HCT116 (cell line): ENCODE measurements at regions not wholly inside any gene's neighbourhood (a gene's known extent, or its start where the extent isn't known, plus 50 kb on each side); places are given as distances from the start of the nearest gene placed in this dataset.

Source experiments
- ATAC-seq: fragments of 200-7000 bp; cut with Tn5 transposase; 2 replicates; pipeline ENCODE4 v1.9.1; 2020; ENCODE audit warnings: mild to moderate bottlenecking, moderate library complexity
- BruUV-seq: library from RNA; stranded (reverse); fragments of 400-500 nt; replicated peaks from 2 replicates; lab custom pipeline; 2021; lab: Mats Ljungman, UMichigan
- CTCF ChIA-PET: fragments of 300-600 bp; sonication (Branson Sonifier 250); formaldehyde crosslinking; loops from one replicate; lab custom pipeline; 2021; ENCODE audit warnings: antibody characterized with exemption; lab: Charles Lee
- POLR2A ChIA-PET: fragments of 300-600, 350-600 bp; sonication (Branson Sonifier 250); formaldehyde crosslinking; loops from one replicate; lab custom pipeline; 2021; ENCODE audit warnings: antibody characterized with exemption; lab: Charles Lee
- RAD21 ChIA-PET, 2 experiments: fragments of 300-600 bp; sonication (Branson Sonifier 250); formaldehyde crosslinking; loops; one replicate each; lab custom pipeline; 2023; ENCODE audit warnings: low total read pairs in 2 of 2; ENCODE audit not compliant: uncharacterized antibody in 2 of 2, unreplicated experiment in 2 of 2, low non-redundant PET in 1 of 2; lab: Charles Lee
- DNase-seq: peaks from one replicate; pipeline ENCODE4 v3.0.0-alpha.2; 2010; ENCODE audit warnings: low read depth, low spot score
- H2AFZ ChIP-seq: fragments of 200-600 bp; shearing (Covaris generic), sonication (generic); 2 replicates; pipeline ENCODE4 v1.6.1; 2017; ENCODE audit warnings: low read depth, mixed run types, mixed read lengths, antibody characterized with exemption, low read length; ENCODE audit not compliant: poor library complexity, severe bottlenecking
- H3K27ac ChIP-seq: 2 replicates; pipeline ENCODE4 v1.5.1; 2012; ENCODE audit warnings: low read depth, low read length
- H3K27me3 ChIP-seq: fragments of 200-600 bp; sonication (generic); 2 replicates; pipeline ENCODE4 v1.6.1; 2016; ENCODE audit warnings: mixed run types, low read length, mixed read lengths; ENCODE audit not compliant: insufficient read depth
- H3K36me3 ChIP-seq, 2 experiments: fragments of 200-500 bp in 1 of 2; fragments of 200-600 bp in 1 of 2; sonication (Bioruptor generic) in 1 of 2; sonication (generic) in 1 of 2; 2 replicates each; pipeline versions ENCODE4 v1.5.1 to v1.6.1; 2014 to 2016; ENCODE audit warnings: low read length in 2 of 2, inconsistent platforms in 1 of 2, mixed read lengths in 1 of 2, mixed run types in 1 of 2; ENCODE audit not compliant: insufficient read depth in 2 of 2, control insufficient read depth in 1 of 2
- H3K4me1 ChIP-seq, 2 experiments: fragments of 200-600 bp in 1 of 2; sonication (generic) in 1 of 2; 2 replicates each; pipeline versions ENCODE4 v1.5.1 to v1.6.1; 2012 to 2017; ENCODE audit warnings: low read length in 2 of 2, inconsistent platforms in 1 of 2, mild to moderate bottlenecking in 1 of 2, mixed read lengths in 1 of 2, mixed run types in 1 of 2, moderate library complexity in 1 of 2; ENCODE audit not compliant: insufficient read depth in 2 of 2, control insufficient read depth in 1 of 2
- H3K4me2 ChIP-seq: fragments of 200-600 bp; sonication (generic); 2 replicates; pipeline ENCODE4 v1.6.1; 2017; ENCODE audit warnings: mixed run types, low read length, mixed read lengths
- H3K4me3 ChIP-seq, 2 experiments: fragments of 200-600 bp in 1 of 2; sonication (generic) in 1 of 2; replicated peaks in 1 of 2; 2 replicates each; pipeline ENCODE4 v1.5.1; 2011 to 2016; ENCODE audit warnings: low read length in 2 of 2, control low read depth in 1 of 2, low read depth in 1 of 2, mild to moderate bottlenecking in 1 of 2, mixed read lengths in 1 of 2, mixed run types in 1 of 2
- H3K79me2 ChIP-seq: fragments of 200-600 bp; sonication (generic); 2 replicates; pipeline ENCODE4 v1.6.1; 2017; ENCODE audit warnings: mild to moderate bottlenecking, mixed run types, low read length, moderate library complexity, mixed read lengths; ENCODE audit not compliant: insufficient read depth
- H3K9ac ChIP-seq: fragments of 200-600 bp; sonication (generic); 2 replicates; pipeline ENCODE4 v1.6.1; 2016; ENCODE audit warnings: low read length, mixed read lengths
- H3K9me2 ChIP-seq: fragments of 200-600 bp; sonication (generic), shearing (Covaris generic); 2 replicates; pipeline ENCODE4 v1.6.1; 2017; ENCODE audit warnings: mixed run types, mild to moderate bottlenecking, moderate library complexity; ENCODE audit not compliant: insufficient read depth
- H3K9me3 ChIP-seq, 2 experiments: fragments of 200-500 bp in 1 of 2; fragments of 200-600 bp in 1 of 2; sonication (Bioruptor generic) in 1 of 2; sonication (generic) in 1 of 2; 2 replicates each; pipeline ENCODE4 v1.6.1; 2014 to 2017; ENCODE audit warnings: low read length in 2 of 2, mixed read lengths in 2 of 2, inconsistent platforms in 1 of 2, low read depth in 1 of 2, mild to moderate bottlenecking in 1 of 2, mixed run types in 1 of 2, moderate library complexity in 1 of 2; ENCODE audit not compliant: control insufficient read depth in 1 of 2, insufficient read depth in 1 of 2
- H4K20me1 ChIP-seq: fragments of 200-600 bp; sonication (generic), shearing (Covaris generic); 2 replicates; pipeline ENCODE4 v1.6.1; 2017; ENCODE audit warnings: mixed run types, mild to moderate bottlenecking, moderate library complexity; ENCODE audit not compliant: insufficient read depth
- CBX3 ChIP-seq: IDR thresholded peaks from 2 replicates; pipeline ENCODE4 v1.6.1; 2012; ENCODE audit warnings: low read depth
- CEBPB ChIP-seq: IDR thresholded peaks from 2 replicates; pipeline ENCODE4 v1.6.1; 2012; ENCODE audit warnings: low read depth
- EZH2 ChIP-seq: fragments of 200-600 bp; sonication (generic); IDR thresholded peaks from 2 replicates; pipeline ENCODE4 v1.6.1; 2017; ENCODE audit warnings: antibody characterized with exemption, mixed run types
- EZH2phosphoT487 ChIP-seq: fragments of 200-600 bp; IDR thresholded peaks from 2 replicates; pipeline ENCODE4 v1.6.1; 2018; ENCODE audit warnings: antibody characterized with exemption, borderline replicate concordance
- FOSL1 ChIP-seq: IDR thresholded peaks from 2 replicates; pipeline ENCODE4 v1.6.1; 2012; ENCODE audit warnings: low read depth
- POLR2A ChIP-seq: IDR thresholded peaks from 2 replicates; pipeline ENCODE4 v1.7.0; 2011; ENCODE audit warnings: borderline replicate concordance; ENCODE audit not compliant: insufficient read depth, insufficient read length; ENCODE audit errors: extremely low read depth
- REST ChIP-seq: IDR thresholded peaks from 2 replicates; pipeline ENCODE4 v1.6.1; 2012; ENCODE audit warnings: low read depth
- SIN3A ChIP-seq: IDR thresholded peaks from 2 replicates; pipeline ENCODE4 v1.6.1; 2012; ENCODE audit warnings: low read depth
- SRF ChIP-seq: IDR thresholded peaks from 2 replicates; pipeline ENCODE4 v1.6.1; 2012; ENCODE audit warnings: low read depth
- ZNF274 ChIP-seq: fragments of 200-500 bp; sonication (Bioruptor generic); IDR thresholded peaks from 2 replicates; pipeline ENCODE4 v1.6.1; 2014; ENCODE audit warnings: mild to moderate bottlenecking, low read depth, low read length, inconsistent platforms
- intact Hi-C: fragments of 100-400 bp; cut with micrococcal nuclease; formaldehyde crosslinking; loops from 2 replicates; pipeline ENCODE4 v1.10.0; 2022
- TF ChIP-seq, protein P1 (sequence below), 3 experiments: fragments of 200-600 bp in 1 of 3; sonication (generic) in 1 of 3; IDR thresholded peaks in 2 of 3; conservative IDR thresholded peaks in 1 of 3; 2 replicates each; pipeline ENCODE4 v1.5.1; 2012 to 2017; ENCODE audit warnings: low read depth in 2 of 3, low read length in 2 of 3, antibody characterized with exemption in 1 of 3, borderline replicate concordance in 1 of 3, control low read depth in 1 of 3, mild to moderate bottlenecking in 1 of 3, mixed read lengths in 1 of 3, mixed run types in 1 of 3, moderate library complexity in 1 of 3; ENCODE audit not compliant: insufficient read depth in 1 of 3
- TF ChIP-seq, protein P2 (sequence below): IDR thresholded peaks from 2 replicates; pipeline ENCODE4 v1.6.1; 2012

- TF ChIP-seq, protein P1, sequence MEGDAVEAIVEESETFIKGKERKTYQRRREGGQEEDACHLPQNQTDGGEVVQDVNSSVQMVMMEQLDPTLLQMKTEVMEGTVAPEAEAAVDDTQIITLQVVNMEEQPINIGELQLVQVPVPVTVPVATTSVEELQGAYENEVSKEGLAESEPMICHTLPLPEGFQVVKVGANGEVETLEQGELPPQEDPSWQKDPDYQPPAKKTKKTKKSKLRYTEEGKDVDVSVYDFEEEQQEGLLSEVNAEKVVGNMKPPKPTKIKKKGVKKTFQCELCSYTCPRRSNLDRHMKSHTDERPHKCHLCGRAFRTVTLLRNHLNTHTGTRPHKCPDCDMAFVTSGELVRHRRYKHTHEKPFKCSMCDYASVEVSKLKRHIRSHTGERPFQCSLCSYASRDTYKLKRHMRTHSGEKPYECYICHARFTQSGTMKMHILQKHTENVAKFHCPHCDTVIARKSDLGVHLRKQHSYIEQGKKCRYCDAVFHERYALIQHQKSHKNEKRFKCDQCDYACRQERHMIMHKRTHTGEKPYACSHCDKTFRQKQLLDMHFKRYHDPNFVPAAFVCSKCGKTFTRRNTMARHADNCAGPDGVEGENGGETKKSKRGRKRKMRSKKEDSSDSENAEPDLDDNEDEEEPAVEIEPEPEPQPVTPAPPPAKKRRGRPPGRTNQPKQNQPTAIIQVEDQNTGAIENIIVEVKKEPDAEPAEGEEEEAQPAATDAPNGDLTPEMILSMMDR (IDR thresholded peaks at IDR 0.05 in 2 of 3, conservative IDR thresholded peaks at IDR 0.05 in 1 of 3; ENCODE audit: borderline replicate concordance in 1 of 3, insufficient read depth in 1 of 3, low read depth in 2 of 3, low read length in 2 of 3): no peak
- TF ChIP-seq ZNF274 (no peak), CEBPB (no peak), EZH2phosphoT487 (no peak), SRF (no peak)
Measured at GRCh38 chr3:34948517-34948916, 690.8 kb upstream of the ARPP21 start (continued).

GRCh38 chr3:34955680-34956079, 683.6 kb upstream of the ARPP21 start:
- intact Hi-C loops: no loop called here
- TF ChIP-seq CBX3 (no peak), REST (no peak), POLR2A (no peak), EZH2 (no peak), ZNF274 (no peak), SIN3A (no peak), SRF (no peak), FOSL1 (no peak), CEBPB (no peak)
- TF ChIP-seq, protein P2, sequence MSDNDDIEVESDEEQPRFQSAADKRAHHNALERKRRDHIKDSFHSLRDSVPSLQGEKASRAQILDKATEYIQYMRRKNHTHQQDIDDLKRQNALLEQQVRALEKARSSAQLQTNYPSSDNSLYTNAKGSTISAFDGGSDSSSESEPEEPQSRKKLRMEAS: no peak
- ChIA-PET RAD21 (no interaction called here), POLR2A (no interaction called here), CTCF (no interaction called here)
- H3K27ac ChIP-seq: no peak overlapping the region
- H3K9me3 ChIP-seq: peaks cover 7 to 10% of the 10 kb centered on the region in 2 experiments; a peak in 2 of 4 replicates
- no peaks in the 10 kb centered on the region for H3K36me3 ChIP-seq
- H3K4me2 ChIP-seq: no peak overlapping the region
- no peak overlapping the region for H2AFZ ChIP-seq
- no peaks in the 10 kb centered on the region for H3K27me3 ChIP-seq
- no peaks in the 10 kb centered on the region for H3K4me1 ChIP-seq
- H3K4me3 ChIP-seq: no peak overlapping the region
- no peak overlapping the region for H3K9ac ChIP-seq
- ATAC-seq (no peak), DNase-seq (no peak)
- H3K79me2 ChIP-seq: no peaks in the 10 kb centered on the region
- no TSS peak for BruUV-seq
- H4K20me1 ChIP-seq: no peaks in the 10 kb centered on the region
- no peaks in the 10 kb centered on the region for H3K9me2 ChIP-seq
